Suprapubic skin (tissue), 4 donors: ENCODE measurements at regions not wholly inside any gene's neighbourhood (a gene's known extent, or its start where the extent isn't known, plus 50 kb on each side); places are given as distances from the start of the nearest gene placed in this dataset.
"Not testable (repeated sequence)": the region's sequence is repeated elsewhere in the genome, so short reads cannot be mapped to it uniquely, and the experiment has no call there.

Source experiments
- EP300 ChIP-seq: sonication (generic); formaldehyde crosslinking; IDR thresholded peaks from one replicate; pipeline ENCODE4 v1.6.1; 2017; ENCODE audit warnings: antibody characterized with exemption
- POLR2A ChIP-seq, 2 donors: fragments of 450-650 bp; IDR thresholded peaks; one replicate each; pipeline ENCODE4 v1.6.1; 2017; ENCODE audit warnings: antibody characterized with exemption in 2 of 2, mild to moderate bottlenecking in 2 of 2, moderate library complexity in 2 of 2
- POLR2AphosphoS5 ChIP-seq, 3 donors: sonication (generic); formaldehyde crosslinking; IDR thresholded peaks; one replicate each; pipeline ENCODE4 v1.6.1; 2017; ENCODE audit warnings: antibody characterized with exemption in 3 of 3

DNA sequence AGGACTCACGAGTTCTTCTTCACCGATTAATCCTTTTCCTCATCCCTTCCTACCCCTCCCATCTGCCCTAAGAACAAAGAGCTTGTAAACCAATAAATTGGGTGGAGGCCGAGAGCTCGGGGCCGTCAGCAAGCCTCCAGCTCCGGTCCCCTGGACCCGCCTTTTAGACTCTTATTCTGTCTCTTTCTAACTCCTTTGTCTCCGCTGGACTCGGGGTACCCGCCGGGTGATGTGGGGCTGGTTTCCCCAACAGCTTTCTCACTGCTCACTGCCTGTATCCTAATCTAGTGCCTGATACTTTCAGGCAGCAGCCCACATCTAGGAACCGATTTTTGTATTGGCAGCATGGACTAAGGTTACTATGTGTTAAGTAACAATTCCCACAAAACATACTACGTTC is 169.1 kb downstream of the THBS2 start:
- not testable (repeated sequence) for TF ChIP-seq POLR2AphosphoS5 (IDR thresholded peaks at IDR 0.05); EP300; POLR2A (IDR thresholded peaks at IDR 0.05)
